ENCODE measurements at regions not wholly inside any gene's neighbourhood (a gene's known extent, or its start where the extent isn't known, plus 50 kb on each side); places are given as distances from the start of the nearest gene placed in this dataset.

- TF ChIP-seq CTCF (IDR thresholded peaks at IDR 0.05; ENCODE audit: extremely low read depth in 1 of 2, insufficient read depth in 1 of 2, low read depth in 1 of 2, low read length in 2 of 2) = no peak
- TF ChIP-seq MYC (IDR thresholded peaks at IDR 0.05; ENCODE audit: low read depth, low read length) = no peak
- no peak for TF ChIP-seq POLR2A (IDR thresholded peaks at IDR 0.05; ENCODE audit: low read depth, low read length)
- TF ChIP-seq POLR2AphosphoS5 (IDR thresholded peaks at IDR 0.05; ENCODE audit: insufficient read depth, low read depth, low read length) = no peak
Measured at GRCh38 chr10:16192337-16192736, 244.5 kb upstream of the PTER start.

All from endothelial cell of umbilical vein (primary cell).